ENCODE measurements at regions not wholly inside any gene's neighbourhood (a gene's known extent, or its start where the extent isn't known, plus 50 kb on each side); places are given as distances from the start of the nearest gene placed in this dataset.

GRCh38 chr2:2868085-2868484, 509.5 kb downstream of the EIPR1 start:
- in situ Hi-C loops (cut with MboI; ENCODE audit: low sequenced_read_pairs): no loop called here
- H3K9me3 ChIP-seq (ENCODE audit: control insufficient read depth, insufficient read depth, low read length): peaks cover 42% of the 10 kb centered on the region
- WGBS, 2 experiments (ENCODE audit: extremely low coverage in 2 of 2, insufficient read length in 1 of 2): 20% methylated on average over 1 of the region's 9 CpGs; no CpG with 5 or more reads in 1 of the 2 experiments

More at GRCh38 chr2:2868085-2868484, 509.5 kb downstream of the EIPR1 start:
- Histone ChIP-seq H3K4me3 (ENCODE audit: insufficient read depth, low read depth, low read length) (no peak overlapping the region), H2AK9ac (replicated peaks; ENCODE audit: low read depth, low read length, poor library complexity) (no peak overlapping the region), H3K27ac (ENCODE audit: insufficient read depth, low read length) (no peak overlapping the region), H3K4me2 (ENCODE audit: low read depth, low read length) (no peak overlapping the region), H4K5ac (ENCODE audit: low read depth, low read length) (no peak overlapping the region), H2AK5ac (ENCODE audit: low read depth, low read length) (no peak overlapping the region), H3K36me3 (ENCODE audit: control insufficient read depth, insufficient read depth, low read length) (no peaks in the 10 kb centered on the region), H3K14ac (replicated peaks; ENCODE audit: low read depth, low read length) (no peak overlapping the region), H4K91ac (ENCODE audit: insufficient read depth, low read depth, low read length) (no peak overlapping the region), H3K9ac (ENCODE audit: low read depth, low read length) (no peak overlapping the region), H3K79me1 (ENCODE audit: low read depth in 1 of 2, low read length in 2 of 2) (no peaks in the 10 kb centered on the region), H3K18ac (ENCODE audit: low read depth, low read length) (no peak overlapping the region), H3K4ac (ENCODE audit: low read depth, low read length) (no peak overlapping the region), H4K20me1 (ENCODE audit: insufficient read depth, low read length) (no peaks in the 10 kb centered on the region), H4K8ac (ENCODE audit: low read depth in 2 of 2, low read length in 2 of 2) (no peak overlapping the region), H3K27me3 (ENCODE audit: control insufficient read depth, insufficient read depth, low read length) (no peaks in the 10 kb centered on the region), H2BK5ac (ENCODE audit: low read depth, low read length, poor library complexity, severe bottlenecking) (no peak overlapping the region), H2BK20ac (ENCODE audit: low read depth, low read length) (no peak overlapping the region), H3K23ac (ENCODE audit: low read depth, low read length) (no peak overlapping the region), H3K9me1 (ENCODE audit: insufficient read depth, low read length) (no peaks in the 10 kb centered on the region), H3K4me1 (ENCODE audit: control insufficient read depth, insufficient read depth, low read length) (no peaks in the 10 kb centered on the region), H2AFZ (replicated peaks; ENCODE audit: low read length, poor library complexity) (no peak overlapping the region), H2BK15ac (ENCODE audit: low read depth, low read length) (no peak overlapping the region), H3K56ac (ENCODE audit: extremely low read depth, insufficient read depth, low read length) (no peak overlapping the region), H2BK120ac (ENCODE audit: low read depth, low read length) (no peak overlapping the region)
- no TSS peak for BruUV-seq (replicated peaks)
- intact Hi-C loops (cut with micrococcal nuclease) (no loop called here), dilution Hi-C loops (cut with HindIII; ENCODE audit: low sequenced_read_pairs, unreplicated experiment) (no loop called here)
- no peak for DNase-seq
- ChIA-PET POLR2A (ENCODE audit: unreplicated experiment) (no interaction called here), CTCF (no interaction called here)
- TF ChIP-seq MXI1 (IDR thresholded peaks at IDR 0.05; ENCODE audit: borderline replicate concordance, low read depth, low read length): no peak
- TF ChIP-seq FOS (IDR thresholded peaks at IDR 0.05; ENCODE audit: low read depth, low read length): no peak
- no peak for TF ChIP-seq SMC3 (IDR thresholded peaks at IDR 0.05; ENCODE audit: low read depth, low read length)
- TF ChIP-seq BHLHE40 (IDR thresholded peaks at IDR 0.05; ENCODE audit: low read depth, low read length): no peak
- TF ChIP-seq RCOR1 (IDR thresholded peaks at IDR 0.05; ENCODE audit: insufficient replicate concordance, low read length): no peak
- ATAC-seq (ENCODE audit: low read depth): no peak
